ENCODE measurements at regions not wholly inside any gene's neighbourhood (a gene's known extent, or its start where the extent isn't known, plus 50 kb on each side); places are given as distances from the start of the nearest gene placed in this dataset.

DNA sequence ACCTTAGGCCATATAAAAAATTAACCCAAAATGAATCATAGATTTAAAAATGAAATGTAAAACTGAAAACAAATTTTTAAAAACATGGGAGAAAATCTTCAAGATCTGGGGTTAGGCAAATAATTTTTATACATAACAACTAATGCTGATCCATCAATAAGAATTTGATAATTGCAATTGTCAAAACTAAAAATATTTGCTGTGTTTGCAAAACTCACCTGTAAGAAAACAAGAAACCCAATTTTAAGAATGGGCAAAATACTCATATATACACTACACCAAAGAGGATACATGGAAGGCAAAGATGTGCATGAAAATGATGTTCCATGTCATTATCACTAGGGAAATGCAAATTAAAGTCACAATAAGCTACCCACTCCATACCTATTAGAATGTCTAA lies 194.8 kb upstream of the NRP1 start:
- DNase-seq = no peak

DNA sequence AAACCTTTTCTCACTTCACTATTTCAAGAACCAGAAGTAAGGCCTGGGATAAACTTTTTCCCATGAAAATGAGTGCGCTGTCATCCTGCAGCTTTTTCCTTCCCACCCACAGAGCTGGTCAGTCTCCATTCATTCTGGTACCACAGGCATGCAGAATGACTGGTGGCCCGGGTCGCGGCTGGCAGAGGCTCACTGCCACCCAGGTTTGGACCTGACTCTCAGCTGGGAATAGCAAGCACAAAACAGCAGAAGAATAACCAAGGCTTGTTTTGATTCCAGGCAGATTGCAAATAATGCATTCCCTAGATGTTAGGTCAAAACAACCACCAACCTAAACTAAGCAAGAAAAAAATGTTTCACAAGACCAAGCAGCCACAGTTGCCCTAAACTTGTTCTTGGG lies 190.5 kb upstream of the NRP1 start:
- no peak for DNase-seq

DNA sequence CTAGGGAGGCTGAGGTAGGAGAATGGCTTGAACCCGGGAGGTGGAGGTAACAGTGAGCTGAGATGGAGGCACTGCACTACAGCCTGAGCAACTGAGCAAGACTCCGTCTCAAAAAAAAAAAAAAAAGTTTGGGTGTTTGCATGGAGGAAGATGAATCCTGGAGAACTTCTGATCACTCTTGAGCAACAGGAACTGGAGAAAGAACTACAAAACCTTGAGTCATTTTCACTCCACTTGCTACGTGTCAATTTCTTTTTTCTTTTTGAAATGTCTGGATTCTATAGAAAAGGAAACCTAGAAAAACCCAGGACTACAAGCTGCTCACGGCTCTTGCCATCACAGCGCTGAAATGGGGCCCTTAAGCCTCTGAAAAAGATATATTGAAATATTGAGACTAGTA lies 189.6 kb upstream of the NRP1 start:
- DNase-seq = no peak

DNA sequence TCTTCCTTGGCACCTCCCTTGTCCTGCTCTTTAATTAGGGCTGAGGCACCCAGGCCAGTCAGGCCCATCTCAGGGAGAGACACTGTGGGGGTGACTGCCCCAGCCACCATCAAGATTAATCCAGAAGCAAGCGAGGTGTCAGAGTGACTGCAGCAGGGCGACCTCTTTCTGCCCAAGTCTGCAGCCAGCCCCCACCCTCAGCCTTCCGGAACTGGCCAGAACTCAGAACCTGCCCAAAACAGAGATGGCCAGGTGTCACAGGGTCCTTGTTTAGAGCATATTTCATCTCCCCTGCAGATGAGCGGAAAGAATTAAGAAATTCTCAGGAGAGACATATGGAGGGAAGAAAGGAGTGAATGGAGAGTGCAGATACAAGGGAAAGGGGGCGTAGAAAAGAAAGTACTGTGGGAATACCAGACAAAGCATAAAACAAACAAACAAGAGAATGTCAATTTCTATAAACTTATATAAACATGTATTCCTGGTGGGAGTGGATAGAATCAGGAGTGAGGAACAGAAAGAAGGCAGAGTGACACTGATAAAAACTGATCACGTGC lies 188.8 kb upstream of the NRP1 start:
- DNase-seq = no peak

DNA sequence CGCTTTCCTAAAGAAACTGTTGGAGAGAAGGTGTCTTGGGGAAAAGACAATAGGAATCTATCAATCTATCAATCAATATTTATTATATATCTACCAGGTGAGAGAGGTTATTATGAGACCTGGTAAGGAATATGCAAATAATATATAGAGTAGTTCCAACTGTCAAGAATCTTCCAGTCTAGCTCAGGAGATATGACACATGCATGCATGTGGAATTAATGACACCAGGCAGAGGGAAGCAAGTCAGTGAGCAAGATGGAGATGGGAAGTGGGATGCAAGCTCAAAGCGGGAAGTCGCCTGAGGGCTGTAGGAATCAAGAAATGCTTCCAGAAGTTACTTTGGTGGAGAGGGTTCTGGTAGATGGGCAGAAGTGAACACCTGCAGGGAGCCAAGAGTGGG lies 187.4 kb upstream of the NRP1 start:
- no peak for DNase-seq

DNA sequence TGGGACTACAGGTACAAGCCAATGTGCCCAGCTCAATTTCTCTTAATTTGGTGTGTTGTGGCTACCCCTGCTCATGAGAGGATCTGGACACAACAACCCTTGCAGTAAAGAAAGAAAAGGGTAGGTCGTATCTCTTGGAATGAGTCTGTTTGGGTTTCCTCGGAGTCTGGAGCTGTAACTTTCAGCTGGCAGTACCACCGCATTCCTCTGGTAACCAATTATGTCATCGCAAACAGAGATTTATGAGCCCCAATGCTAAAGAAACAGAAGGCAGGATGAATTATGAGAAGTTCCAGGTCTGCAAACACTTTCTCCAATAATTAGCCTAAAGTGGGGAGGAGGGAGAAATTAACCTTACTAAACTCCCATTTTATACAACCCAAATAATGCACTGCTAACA lies 186.6 kb upstream of the NRP1 start:
- no peak for DNase-seq

DNA sequence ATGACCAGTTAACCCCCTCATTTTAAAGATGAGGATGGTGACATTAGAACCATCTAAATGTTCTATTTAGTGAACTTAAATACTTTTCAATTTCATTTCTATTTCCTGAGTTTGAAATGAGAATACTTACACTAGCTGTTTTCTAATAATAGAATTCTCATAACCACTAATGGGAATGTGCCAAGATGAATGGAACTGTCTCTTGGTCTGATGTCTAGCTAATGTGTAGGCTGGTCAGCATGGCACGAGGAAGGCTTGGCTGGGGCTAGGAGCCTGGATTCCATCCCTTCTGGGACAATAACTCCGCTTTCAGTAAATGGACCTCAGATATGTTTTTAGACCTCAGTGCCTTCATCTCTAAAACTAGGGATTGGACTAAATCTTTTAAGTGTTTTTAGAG lies 185.8 kb upstream of the NRP1 start:
- no peak for DNase-seq

DNA sequence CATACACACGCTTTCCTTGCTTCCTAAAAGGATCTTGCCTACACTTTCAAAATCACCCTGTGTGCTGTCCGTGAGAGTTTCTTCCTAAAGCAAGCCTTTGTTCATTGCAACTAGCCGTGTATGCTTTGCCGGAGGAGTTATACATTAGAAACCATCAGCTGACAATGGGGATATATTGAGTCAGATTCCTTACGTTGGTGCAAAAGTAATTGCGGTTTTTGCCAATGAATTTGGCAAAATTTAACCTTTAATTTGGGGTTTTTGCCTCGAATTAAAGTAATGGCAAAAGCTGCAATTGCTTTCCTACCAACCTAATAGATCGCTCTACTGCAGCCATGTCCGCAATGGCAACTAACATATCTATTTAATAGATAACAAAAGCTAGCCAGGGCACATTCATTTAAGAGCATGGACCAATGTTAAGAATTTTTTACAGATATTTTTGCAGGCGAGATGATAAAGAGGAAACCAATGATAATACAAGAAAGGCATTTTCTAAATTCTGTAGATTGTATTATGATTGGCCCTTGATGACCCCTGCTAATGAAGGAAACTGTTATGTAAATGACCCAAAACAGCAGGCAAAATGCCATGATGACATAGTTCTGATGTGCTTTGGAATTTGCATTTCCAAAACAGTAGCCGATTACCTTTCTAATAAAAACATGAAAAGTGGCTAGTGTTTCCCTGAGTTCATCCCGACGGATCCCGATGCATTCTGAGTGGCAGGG lies 184.8 kb upstream of the NRP1 start:
- no peak for DNase-seq

DNA sequence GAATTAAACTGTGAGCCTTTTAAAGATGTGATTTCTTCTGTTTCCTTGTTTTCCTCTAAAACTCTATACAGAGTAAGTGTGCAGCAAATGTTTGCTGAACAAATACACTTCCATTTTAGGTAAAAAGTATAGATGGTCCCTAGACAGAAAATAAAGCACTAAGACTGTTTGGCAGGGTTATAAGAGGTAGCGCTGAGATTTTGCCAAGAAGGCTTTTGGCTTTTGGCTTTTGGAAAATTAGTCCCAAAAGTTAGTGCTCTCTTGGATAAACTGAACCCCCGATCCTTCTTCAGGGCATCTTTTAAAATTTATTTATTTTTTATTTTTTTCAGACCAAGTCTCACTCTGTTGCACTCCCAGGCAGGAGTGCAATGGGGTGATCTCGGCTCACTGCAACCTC lies 175.7 kb upstream of the NRP1 start:
- no peak for DNase-seq

DNA sequence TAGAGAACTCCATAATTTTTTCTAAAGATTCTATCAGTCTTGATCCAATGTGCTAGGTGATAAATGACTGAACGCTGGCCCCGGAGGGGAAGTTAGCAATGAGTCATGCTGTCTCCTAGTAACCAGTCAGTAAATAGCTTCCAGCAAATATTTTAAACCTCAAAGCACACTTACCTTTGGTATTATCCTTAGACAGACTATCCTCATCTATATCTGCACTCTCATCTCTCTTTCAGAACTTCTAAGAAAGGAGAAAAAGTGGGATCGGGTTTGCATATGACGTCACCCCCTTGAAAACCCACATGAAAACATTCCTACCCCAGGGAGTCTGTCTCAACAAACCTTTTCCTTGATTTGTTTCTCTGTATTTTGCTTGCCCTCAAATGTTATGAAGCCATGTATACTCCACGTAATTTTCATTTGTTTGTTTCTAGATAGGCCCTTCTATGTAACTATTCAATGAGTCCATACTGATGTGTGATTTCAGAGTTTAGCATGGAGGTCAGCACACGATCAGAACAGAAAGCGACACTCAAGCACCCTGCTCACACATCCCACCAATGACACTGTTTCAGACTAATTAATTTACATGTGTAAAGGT lies 174.9 kb upstream of the NRP1 start:
- DNase-seq = no peak

DNA sequence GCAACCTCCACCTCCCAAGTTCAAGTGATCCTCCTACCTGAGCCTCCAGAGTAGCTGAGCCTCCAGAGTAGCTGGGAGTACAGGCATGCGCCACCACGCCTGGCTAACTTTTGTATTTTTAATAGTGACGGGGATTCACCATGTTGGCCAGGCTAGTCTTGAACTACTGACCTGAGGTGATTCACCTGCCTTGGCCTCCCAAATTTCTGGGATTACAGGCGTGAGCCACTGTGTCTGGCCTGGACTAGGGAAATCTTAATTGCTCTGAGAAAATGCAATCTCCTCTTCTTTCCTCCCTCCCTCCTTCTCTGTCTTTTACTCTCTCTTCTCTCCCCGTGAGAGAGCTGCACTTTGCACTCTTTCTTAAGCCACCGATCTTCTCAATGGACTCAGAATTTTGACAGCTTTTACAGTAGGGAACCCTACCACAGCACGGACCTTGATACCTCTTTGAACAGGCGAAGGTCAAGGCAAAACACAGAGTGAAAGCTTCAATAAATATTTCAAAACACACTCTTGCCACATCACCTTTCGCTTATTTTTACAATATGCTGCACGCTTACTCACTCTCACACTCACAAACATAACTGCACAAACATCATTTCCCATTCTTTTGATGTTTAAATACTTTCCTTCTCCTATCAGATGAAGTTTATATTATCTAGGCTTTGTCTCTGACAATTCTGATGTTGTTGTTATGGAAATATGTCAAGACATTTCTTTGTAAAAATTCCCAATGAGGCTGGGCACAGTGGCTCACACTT lies 173.4 kb upstream of the NRP1 start:
- DNase-seq = no peak

DNA sequence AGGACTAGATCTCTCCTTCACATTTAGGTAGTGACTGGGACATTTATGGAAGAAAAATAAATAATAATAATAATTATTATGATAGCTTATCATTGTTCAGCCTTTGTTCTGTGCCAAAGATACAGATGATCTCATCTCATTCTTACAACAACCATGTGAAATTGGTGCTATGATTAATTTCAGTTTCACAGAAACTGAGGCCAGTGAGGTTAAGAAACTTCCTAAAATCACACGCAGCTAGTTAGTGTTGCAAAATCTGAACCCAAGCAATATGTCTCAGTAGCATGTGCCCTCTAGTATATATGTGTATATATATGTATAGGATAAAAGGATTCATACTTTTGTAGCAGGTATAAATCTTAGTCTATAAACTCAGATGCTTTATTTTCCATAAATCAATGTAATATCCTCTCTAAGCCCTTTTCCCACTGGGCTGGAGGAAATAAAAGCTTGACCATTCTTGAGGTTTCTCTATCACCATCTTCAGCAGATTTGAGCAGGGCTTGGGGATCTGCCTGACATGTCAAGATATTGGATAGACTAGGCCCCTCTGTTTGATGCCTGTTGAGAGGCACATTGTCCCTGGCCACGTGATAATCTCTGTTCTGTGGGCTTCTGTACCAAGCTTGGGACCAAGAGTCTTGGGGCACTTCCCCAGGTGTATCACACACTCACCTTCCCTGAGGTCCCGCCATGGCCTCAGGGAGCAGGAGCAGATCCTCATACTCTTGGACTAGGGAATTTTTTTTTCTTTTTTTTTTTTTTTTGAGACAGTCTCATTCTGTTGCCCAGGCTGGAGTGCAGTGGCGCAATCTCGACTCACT lies 172.6 kb upstream of the NRP1 start:
- DNase-seq = no peak

DNA sequence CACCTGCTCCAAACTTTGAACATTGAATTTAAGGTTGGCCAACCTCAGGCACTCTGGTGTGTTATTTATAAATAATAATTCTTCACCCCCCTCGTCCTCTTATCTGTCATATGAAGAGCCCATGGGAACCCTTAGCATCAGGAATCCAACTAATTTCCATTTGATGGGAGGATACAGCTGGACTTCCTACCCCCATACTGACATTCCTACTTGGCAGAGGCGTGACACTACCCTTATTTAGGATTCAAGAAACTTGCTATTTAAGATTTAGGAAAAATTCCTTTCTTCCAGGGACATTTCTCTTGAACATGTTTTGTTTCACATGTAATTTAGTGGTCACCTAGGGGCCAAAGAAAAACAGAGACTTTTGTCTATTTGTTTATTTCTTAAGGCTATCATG lies 171.9 kb upstream of the NRP1 start:
- DNase-seq = no peak

DNA sequence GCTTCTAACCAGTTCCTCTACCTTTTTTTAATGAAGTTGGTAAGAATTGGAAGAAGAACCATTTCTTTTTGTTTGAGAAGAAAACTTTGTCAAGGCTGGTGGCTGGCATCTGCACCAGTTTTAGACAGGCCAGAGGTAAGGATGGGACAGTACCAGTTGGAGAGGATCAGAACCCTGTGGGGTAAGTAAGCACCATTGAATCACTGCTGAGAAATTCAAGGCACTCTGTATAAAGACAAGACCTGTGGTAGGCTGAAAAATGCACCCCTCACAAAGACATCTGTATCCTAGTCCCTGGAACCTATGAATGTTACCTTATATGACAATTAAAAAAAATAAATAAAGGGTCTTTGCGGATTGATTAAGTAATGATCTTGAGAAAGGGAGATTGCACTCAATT lies 166.7 kb upstream of the NRP1 start:
- DNase-seq = no peak

DNA sequence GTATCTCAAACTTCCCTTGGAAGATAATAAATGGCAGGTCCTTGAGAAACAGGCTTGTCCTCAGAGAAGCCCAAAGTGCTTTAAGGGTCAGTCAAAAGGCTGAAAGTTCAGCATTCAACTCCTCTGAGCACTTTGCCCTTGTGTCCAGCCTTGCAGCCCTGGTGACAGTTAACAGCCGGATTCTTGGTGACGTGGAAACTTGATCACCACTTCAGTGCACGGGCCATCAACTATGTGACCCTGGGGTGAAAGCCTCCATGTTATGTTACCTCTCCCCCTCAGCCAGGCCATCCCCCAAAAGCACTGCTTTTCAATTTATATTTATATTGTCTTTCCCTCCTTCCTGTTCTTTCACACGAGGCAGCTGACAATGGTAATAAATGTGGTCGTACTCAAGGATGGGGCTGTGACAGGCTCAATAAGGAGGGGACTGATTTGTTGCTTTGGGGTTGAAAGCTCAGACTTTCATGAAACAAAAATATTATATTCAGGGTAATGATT lies 164.0 kb upstream of the NRP1 start:
- no peak for DNase-seq

DNA sequence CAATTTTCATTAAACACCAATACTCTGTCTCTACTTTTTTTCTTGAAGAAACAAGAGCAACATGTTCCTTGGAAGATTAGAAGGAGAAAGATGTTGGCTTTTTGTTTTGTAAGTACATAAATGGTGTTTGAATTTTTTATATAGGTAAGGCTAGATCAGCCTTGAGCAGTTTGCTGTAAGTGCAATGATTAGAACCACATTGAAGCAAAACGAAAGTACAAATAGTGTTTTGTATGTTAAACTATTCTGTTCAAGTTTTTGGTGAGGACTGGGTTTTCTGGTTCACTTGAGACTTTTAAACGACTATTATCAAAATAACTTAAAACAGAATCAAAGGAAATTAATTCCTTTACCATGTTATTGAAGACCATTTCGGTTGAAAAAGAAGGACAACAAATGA lies 162.9 kb upstream of the NRP1 start:
- DNase-seq = no peak

DNA sequence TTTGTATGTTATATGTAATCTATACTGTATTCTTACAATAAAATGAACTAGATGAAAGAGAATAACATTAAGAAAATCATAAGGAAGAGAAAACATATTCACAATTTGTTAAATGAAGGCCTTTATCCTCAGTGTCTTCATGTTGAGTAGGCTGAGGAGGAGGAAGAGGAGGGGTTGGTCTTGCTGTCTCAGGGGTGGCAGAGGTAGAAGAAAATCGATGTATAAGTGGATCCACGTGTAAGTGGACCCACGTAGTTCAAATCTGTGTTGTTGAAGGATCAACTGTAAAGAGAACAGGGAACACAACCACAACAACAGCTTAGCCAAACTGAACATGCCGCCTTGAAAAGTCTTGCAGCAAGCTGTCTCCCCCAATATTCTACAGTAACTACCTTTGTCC lies 161.6 kb upstream of the NRP1 start:
- no peak for DNase-seq

DNA sequence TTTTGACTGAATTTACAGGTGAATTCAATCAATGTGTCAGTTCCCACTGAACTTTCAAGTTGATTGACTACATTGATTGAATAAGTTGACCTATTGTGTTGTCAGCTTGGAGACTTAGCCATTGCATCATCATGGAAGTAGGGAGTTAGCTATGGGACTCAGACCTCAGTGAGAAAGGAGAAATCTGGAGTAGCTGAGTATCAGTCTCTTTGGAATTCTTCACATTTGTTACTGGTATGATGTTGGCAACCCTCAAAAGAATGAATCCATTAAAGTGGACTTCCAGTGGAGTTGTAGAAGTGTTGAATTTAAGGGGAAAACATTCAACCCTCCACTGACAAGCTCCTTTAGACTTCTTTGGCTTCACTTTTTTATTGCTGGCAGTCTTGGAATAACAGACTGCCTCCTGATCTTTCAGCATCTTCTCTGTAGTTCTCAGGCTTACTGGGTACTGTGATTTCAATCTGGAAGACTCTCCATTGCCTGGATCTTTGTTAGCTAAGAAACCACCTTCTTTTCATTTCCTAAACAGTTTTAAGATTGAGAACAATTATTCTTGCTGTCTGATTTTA lies 160.3 kb upstream of the NRP1 start:
- no peak for DNase-seq

DNA sequence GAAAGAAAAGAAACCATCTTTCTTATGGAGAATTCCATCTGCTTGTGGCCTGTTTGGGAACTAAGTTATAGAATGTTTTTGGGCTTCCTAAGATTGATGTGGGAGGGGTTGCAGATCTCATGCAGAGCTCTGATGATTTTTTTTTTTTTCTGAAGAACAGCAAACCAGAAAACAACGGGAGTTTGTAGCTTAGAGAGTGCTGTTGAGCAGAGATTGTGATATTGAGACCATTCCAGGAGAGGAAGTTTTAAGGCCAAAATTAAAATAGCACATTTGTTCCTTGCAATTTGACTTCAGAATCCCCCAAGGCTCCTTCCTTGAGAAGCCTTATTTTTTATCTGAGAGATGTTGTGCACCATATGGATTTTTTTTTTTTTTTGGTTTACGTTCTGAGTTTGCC lies 159.5 kb upstream of the NRP1 start:
- no peak for DNase-seq

DNA sequence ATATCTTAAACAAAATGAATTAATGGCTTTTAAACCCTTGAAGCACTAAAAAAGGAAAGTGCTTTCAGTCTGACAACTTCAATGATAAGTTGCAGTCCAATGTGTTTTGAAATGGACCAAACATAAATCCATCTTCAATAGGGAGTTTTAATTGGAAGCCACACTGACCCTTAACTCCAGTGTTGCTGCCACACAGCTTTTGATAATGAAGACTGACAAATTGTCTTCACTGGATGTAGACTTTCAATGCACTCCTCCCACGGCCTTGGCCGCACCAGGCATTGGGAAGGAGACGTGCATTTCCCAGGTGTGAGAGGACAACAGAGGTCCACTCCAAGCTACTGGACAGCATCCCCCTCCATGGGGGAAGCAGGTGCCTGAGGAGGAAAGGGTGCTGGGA lies 159.0 kb upstream of the NRP1 start:
- DNase-seq = no peak

DNA sequence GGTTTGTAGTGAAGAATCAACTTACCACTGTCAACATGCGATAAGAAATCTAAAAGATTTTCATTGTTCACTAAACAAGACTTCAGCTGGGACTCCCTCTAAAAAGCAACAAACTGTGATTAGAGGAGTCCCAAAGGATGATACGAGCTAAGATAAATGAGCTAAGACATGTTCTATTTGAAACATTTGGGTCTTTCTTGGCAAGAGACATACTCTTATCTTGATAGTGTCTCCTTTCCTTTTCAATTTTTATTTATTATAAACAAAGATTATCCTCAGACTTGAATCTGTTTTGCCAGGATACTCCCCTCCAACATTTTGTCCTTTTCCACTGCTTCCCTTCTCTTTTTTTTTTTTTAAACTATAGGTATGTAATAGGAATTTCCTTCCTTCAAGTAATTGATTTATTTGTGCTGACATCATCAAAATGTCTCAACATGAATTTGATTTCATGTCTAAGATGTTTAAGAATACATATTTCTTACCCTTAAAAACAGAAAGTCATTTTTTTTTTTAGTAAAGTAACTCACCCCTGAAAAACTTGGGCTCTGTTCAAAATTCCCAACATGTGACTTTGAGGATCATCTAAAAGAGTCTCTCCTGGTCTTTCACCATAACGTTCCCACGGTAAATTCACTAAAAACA lies 158.4 kb upstream of the NRP1 start:
- DNase-seq = no peak

Measured in bone marrow (tissue), 2 donors.